Psoas muscle (tissue), 7 donors: ENCODE measurements at regions not wholly inside any gene's neighbourhood (a gene's known extent, or its start where the extent isn't known, plus 50 kb on each side); places are given as distances from the start of the nearest gene placed in this dataset.

Experiments used
- ATAC-seq, 4 donors: fragments of 200-7000 bp; cut with Tn5 transposase; one replicate each; pipeline ENCODE4 v1.9.1; 2020; ENCODE audit warnings: moderate library complexity in 3 of 4, mild to moderate bottlenecking in 2 of 4
- DNase-seq, 2 donors: peaks; one replicate each; pipeline ENCODE4 v3.0.0-alpha.2; 2020
- H3K27ac ChIP-seq: fragments of 200-600 bp; one replicate; pipeline ENCODE4 v1.8.0; 2022
- H3K27me3 ChIP-seq, 3 donors: fragments of 200-600 bp in 1 of 3; one replicate each; pipeline versions ENCODE4 v1.6.1 to v1.8.0; 2013 to 2022; ENCODE audit warnings: low read length in 2 of 3, mild to moderate bottlenecking in 2 of 3, moderate library complexity in 1 of 3; ENCODE audit not compliant: insufficient read depth in 3 of 3
- H3K36me3 ChIP-seq, 2 donors: fragments of 200-600 bp in 1 of 2; one replicate each; pipeline versions ENCODE4 v1.6.1 to v1.8.0; 2013 to 2022; ENCODE audit warnings: low read depth in 1 of 2, mild to moderate bottlenecking in 1 of 2, moderate library complexity in 1 of 2; ENCODE audit not compliant: insufficient read depth in 1 of 2
- H3K4me1 ChIP-seq: fragments of 200-600 bp; one replicate; pipeline ENCODE4 v1.8.0; 2022
- H3K4me3 ChIP-seq: fragments of 200-600 bp; one replicate; pipeline ENCODE4 v1.8.0; 2022; ENCODE audit warnings: mild to moderate bottlenecking
- H3K9me3 ChIP-seq: fragments of 200-600 bp; one replicate; pipeline ENCODE4 v1.8.0; 2022
- CTCF ChIP-seq: fragments of 200-600 bp; IDR thresholded peaks from one replicate; pipeline ENCODE4 v1.8.0; 2022; ENCODE audit warnings: antibody characterized with exemption
- WGBS, 3 donors: extraction: QIAGEN DNeasy Blood & Tissue Kit; methylation state at CpG; one replicate each; pipeline versions ENCODE4 v1.1.6 to v1.1.7; 2013; 5-methylcytosine and 5-hydroxymethylcytosine counted together
- intact Hi-C, 2 donors: fragments of 100-400 bp; cut with DNase I; formaldehyde crosslinking; loops; one replicate each; pipeline versions ENCODE4 v1.11.0 to v1.14.2; 2022
- donor health status: healthy with polysubstance abuse.
- donor health status: DM: no; HTN: no; CAD: no; lungs with moderate emphysema.
- donor health status: Bipolar disorder and iron deficiency.
- donor health status: healthy.
- donor health status: DM: yes; HTN: yes; CAD: no.
- donor health status: DM: no; HTN: no; CAD: no.
- donor health status: DM: yes; HTN: yes; CAD: no.

DNA sequence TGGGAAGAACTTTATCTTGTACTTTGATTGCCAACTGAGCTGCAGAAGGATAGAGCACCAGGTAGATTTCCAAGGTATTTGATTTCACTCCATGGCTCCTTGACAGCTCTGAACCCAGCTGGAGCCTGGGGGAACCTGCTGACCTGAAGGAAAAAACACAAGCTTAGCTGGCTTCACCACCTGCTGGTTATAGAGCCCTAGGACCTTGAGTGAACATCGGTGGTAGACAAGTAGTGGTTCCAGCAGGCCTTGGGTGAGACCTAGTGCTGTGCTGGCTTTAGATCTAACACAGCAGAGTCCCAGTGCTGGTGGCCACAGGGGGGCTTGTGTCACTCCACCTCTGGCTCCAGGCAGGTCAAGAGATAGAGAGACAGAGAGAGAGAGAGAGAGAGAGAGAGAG lies 1102.6 kb downstream of the ADGRL3 start:
- Histone ChIP-seq H3K36me3 (no peaks in the 10 kb centered on the region), H3K9me3 (peaks cover 12% of the 10 kb centered on the region), H3K4me1 (no peaks in the 10 kb centered on the region), H3K27ac (no peak overlapping the region), H3K27me3 (no peaks in the 10 kb centered on the region), H3K4me3 (no peak overlapping the region)
- no peak for DNase-seq
- 79 to 88% (median 87%) methylated on average over 1 of the region's 1 CpG for WGBS, 3 donors
- intact Hi-C loops = no loop called here
- ATAC-seq = no peak
- TF ChIP-seq CTCF = no peak

DNA sequence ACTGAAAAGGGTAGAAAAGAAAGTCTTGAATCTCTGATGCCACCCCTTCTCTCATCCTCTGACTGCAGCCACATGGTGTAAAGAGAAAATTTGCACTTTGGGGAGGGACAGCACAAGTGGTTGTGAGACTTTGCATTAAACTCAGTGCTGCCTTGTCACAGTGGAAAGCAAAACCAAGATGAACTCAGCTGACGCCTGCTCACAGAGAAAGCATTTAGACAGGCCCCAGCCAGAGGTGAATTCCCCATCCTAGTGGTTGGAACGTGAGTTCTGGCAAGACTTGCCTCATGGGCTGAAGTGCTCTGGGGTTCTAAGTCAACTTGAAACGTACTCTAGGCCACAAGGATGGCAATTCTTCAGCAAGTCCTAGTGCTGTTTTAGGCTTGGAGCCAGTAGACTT lies 1101.4 kb downstream of the ADGRL3 start:
- ATAC-seq (no peak), DNase-seq (no peak)
- Histone ChIP-seq H3K4me3 (no peak overlapping the region), H3K4me1 (no peaks in the 10 kb centered on the region), H3K27ac (no peak overlapping the region), H3K36me3 (no peaks in the 10 kb centered on the region), H3K27me3 (no peaks in the 10 kb centered on the region), H3K9me3 (peaks cover under 1% of the 10 kb centered on the region)
- 29 to 54% (median 35%) methylated on average over 3 of the region's 3 CpGs for whole genome bisulfite sequencing, 3 donors
- intact Hi-C loops = no loop called here
- no peak for TF ChIP-seq CTCF

GRCh38 chr4:62293551-62293950 lies 1093.4 kb downstream of the ADGRL3 start:
- no peak for ATAC-seq
- H3K36me3 ChIP-seq = no peaks in the 10 kb centered on the region
- 87 to 92% (median 90%) methylated on average over 2 of the region's 2 CpGs for WGBS, 3 donors
- no peaks in the 10 kb centered on the region for H3K27me3 ChIP-seq
- no peaks in the 10 kb centered on the region for H3K4me1 ChIP-seq
- no peak for DNase-seq
- intact Hi-C loops = no loop called here
- no peak overlapping the region for H3K27ac ChIP-seq
- no peak overlapping the region for H3K4me3 ChIP-seq
- H3K9me3 ChIP-seq = no peaks in the 10 kb centered on the region
- no peak for TF ChIP-seq CTCF

DNA sequence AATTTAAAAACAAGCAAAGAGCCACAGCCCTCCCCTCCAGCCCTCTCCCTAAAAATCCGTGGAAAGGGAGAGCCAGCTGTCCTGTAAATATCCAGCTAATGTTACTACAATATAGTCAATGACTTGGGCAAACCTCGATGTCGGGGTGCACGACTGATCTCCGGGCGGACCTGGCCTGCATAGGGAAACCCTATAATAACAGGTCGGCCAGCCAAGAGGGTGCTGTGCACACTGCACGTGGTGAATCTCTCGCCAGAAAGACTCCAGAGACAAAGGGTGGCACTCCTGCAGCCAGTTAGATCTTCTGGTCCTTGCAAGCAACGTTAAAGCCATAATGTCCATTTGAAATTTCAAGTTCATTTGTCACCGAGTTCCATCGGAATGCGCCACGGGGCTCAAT lies 1092.8 kb downstream of the ADGRL3 start:
- intact Hi-C loops = no loop called here
- no peak overlapping the region for H3K4me3 ChIP-seq
- H3K27me3 ChIP-seq = no peaks in the 10 kb centered on the region
- H3K27ac ChIP-seq = no peak overlapping the region
- no peaks in the 10 kb centered on the region for H3K4me1 ChIP-seq
- DNase-seq = no peak
- ATAC-seq = no peak
- no peaks in the 10 kb centered on the region for H3K36me3 ChIP-seq
- TF ChIP-seq CTCF = no peak
- no peaks in the 10 kb centered on the region for H3K9me3 ChIP-seq
- WGBS, 3 donors = 89 to 94% (median 93%) methylated on average over 14 of the region's 14 CpGs

- DNase-seq (no peak), ATAC-seq (no peak)
- no peak overlapping the region for H3K27ac ChIP-seq
- no peaks in the 10 kb centered on the region for H3K9me3 ChIP-seq
- H3K36me3 ChIP-seq = no peaks in the 10 kb centered on the region
- intact Hi-C loops = no loop called here
- H3K4me3 ChIP-seq = no peak overlapping the region
- 49 to 61% (median 60%) methylated on average over 3 of the region's 3 CpGs for WGBS, 3 donors
- no peaks in the 10 kb centered on the region for H3K4me1 ChIP-seq
- no peak for TF ChIP-seq CTCF
- H3K27me3 ChIP-seq = no peaks in the 10 kb centered on the region
These were observed 1088.8 kb downstream of the ADGRL3 start for GRCh38 chr4:62288808-62289541.
